ENCODE measurements at regions not wholly inside any gene's neighbourhood (a gene's known extent, or its start where the extent isn't known, plus 50 kb on each side); places are given as distances from the start of the nearest gene placed in this dataset.

- TF ChIP-seq, protein P1, sequence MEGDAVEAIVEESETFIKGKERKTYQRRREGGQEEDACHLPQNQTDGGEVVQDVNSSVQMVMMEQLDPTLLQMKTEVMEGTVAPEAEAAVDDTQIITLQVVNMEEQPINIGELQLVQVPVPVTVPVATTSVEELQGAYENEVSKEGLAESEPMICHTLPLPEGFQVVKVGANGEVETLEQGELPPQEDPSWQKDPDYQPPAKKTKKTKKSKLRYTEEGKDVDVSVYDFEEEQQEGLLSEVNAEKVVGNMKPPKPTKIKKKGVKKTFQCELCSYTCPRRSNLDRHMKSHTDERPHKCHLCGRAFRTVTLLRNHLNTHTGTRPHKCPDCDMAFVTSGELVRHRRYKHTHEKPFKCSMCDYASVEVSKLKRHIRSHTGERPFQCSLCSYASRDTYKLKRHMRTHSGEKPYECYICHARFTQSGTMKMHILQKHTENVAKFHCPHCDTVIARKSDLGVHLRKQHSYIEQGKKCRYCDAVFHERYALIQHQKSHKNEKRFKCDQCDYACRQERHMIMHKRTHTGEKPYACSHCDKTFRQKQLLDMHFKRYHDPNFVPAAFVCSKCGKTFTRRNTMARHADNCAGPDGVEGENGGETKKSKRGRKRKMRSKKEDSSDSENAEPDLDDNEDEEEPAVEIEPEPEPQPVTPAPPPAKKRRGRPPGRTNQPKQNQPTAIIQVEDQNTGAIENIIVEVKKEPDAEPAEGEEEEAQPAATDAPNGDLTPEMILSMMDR (IDR thresholded peaks at IDR 0.05 in 4 of 5, conservative IDR thresholded peaks at IDR 0.05 in 1 of 5), result no peak
- no peak for TF ChIP-seq POLR2A (IDR thresholded peaks at IDR 0.05)
Measured at GRCh38 chr13:87554045-87554444, 117.1 kb upstream of the SLITRK5 start.

All from gastrocnemius medialis (tissue), 4 donors.